OCI-LY1 (cell line): ENCODE measurements at regions not wholly inside any gene's neighbourhood (a gene's known extent, or its start where the extent isn't known, plus 50 kb on each side); places are given as distances from the start of the nearest gene placed in this dataset.

Source experiments
- EZH2 ChIP-seq: fragments of 200-600 bp; sonication (generic), shearing (Covaris generic); IDR thresholded peaks from 2 replicates; pipeline ENCODE4 v1.8.0; 2017; ENCODE audit warnings: borderline replicate concordance, mixed run types, mild to moderate bottlenecking, antibody characterized with exemption, low read length, moderate library complexity, mixed read lengths
- TF ChIP-seq, protein P1 (sequence below): fragments of 200-600 bp; sonication (generic), shearing (Covaris generic); IDR thresholded peaks from 2 replicates; pipeline ENCODE4 v1.5.1; 2017; ENCODE audit warnings: mild to moderate bottlenecking, antibody characterized with exemption, low read length, moderate library complexity, mixed read lengths

DNA sequence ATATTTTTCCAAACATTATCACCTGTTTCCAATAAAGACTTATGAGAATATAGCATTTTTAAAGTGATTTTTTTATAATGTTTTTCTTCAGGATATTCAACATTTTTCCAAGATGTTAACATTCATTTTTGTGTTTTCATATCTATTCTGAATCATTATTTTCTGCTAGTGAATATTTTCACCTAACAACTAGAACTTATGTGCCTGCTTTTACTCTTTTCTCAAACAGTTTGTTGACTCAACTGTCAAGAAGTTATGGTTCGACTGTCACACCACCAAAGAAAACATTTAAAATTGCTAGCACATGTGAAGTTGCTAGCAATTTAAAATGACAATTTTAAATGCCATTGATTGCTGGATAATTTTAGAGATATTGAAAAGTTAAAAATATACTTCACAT, 343.3 kb upstream of the CDH9 start:
- TF ChIP-seq, protein P1, sequence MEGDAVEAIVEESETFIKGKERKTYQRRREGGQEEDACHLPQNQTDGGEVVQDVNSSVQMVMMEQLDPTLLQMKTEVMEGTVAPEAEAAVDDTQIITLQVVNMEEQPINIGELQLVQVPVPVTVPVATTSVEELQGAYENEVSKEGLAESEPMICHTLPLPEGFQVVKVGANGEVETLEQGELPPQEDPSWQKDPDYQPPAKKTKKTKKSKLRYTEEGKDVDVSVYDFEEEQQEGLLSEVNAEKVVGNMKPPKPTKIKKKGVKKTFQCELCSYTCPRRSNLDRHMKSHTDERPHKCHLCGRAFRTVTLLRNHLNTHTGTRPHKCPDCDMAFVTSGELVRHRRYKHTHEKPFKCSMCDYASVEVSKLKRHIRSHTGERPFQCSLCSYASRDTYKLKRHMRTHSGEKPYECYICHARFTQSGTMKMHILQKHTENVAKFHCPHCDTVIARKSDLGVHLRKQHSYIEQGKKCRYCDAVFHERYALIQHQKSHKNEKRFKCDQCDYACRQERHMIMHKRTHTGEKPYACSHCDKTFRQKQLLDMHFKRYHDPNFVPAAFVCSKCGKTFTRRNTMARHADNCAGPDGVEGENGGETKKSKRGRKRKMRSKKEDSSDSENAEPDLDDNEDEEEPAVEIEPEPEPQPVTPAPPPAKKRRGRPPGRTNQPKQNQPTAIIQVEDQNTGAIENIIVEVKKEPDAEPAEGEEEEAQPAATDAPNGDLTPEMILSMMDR: no peak
- no peak for TF ChIP-seq EZH2
